Activated T-cell treated with anti-CD3 and anti-CD28 coated beads for 1 hour (primary cell): ENCODE measurements at regions not wholly inside any gene's neighbourhood (a gene's known extent, or its start where the extent isn't known, plus 50 kb on each side); places are given as distances from the start of the nearest gene placed in this dataset.

Experiments
- DNase-seq: peaks from one replicate; pipeline ENCODE4 v3.0.0-alpha.2; 2020; ENCODE audit warnings: low read depth

GRCh38 chr2:14910654-14911053 lies 278.1 kb downstream of the LRATD1 start:
- no peak for DNase-seq

GRCh38 chr2:14915983-14916382 lies 283.5 kb downstream of the LRATD1 start:
- DNase-seq, result no peak

GRCh38 chr2:14923820-14924580 lies 291.5 kb downstream of the LRATD1 start:
- no peak for DNase-seq

- no peak for DNase-seq
Observed at GRCh38 chr2:14925471-14925870, 293.0 kb downstream of the LRATD1 start.

GRCh38 chr2:14927021-14927564 lies 294.6 kb downstream of the LRATD1 start:
- no peak for DNase-seq

GRCh38 chr2:14928056-14928455 lies 295.5 kb downstream of the LRATD1 start:
- DNase-seq, result no peak

GRCh38 chr2:14930441-14930840 lies 297.9 kb downstream of the LRATD1 start:
- no peak for DNase-seq

GRCh38 chr2:14932285-14932684 lies 299.8 kb downstream of the LRATD1 start:
- no peak for DNase-seq

- DNase-seq, result no peak
Observed at GRCh38 chr2:14933753-14934152, 301.2 kb downstream of the LRATD1 start.

GRCh38 chr2:14936426-14936825 lies 303.9 kb downstream of the LRATD1 start:
- DNase-seq, result no peak

- DNase-seq, result no peak
Observed at GRCh38 chr2:14937336-14937735, 304.8 kb downstream of the LRATD1 start.

- DNase-seq, result no peak
Observed at GRCh38 chr2:14941151-14941631, 308.7 kb downstream of the LRATD1 start.

GRCh38 chr2:14942987-14943386 lies 310.5 kb downstream of the LRATD1 start:
- no peak for DNase-seq

- DNase-seq, result no peak
Observed at GRCh38 chr2:14944562-14945346, 312.2 kb downstream of the LRATD1 start.

GRCh38 chr2:14951569-14952285 lies 319.2 kb downstream of the LRATD1 start:
- no peak for DNase-seq

- DNase-seq, result no peak
Observed at GRCh38 chr2:14952400-14952963, 320.0 kb downstream of the LRATD1 start.

GRCh38 chr2:14960686-14961324 lies 328.3 kb downstream of the LRATD1 start:
- DNase-seq, result no peak

- DNase-seq, result no peak
Observed at GRCh38 chr2:14967729-14968128, 335.2 kb downstream of the LRATD1 start.

GRCh38 chr2:14975381-14975780 lies 342.9 kb downstream of the LRATD1 start:
- DNase-seq, result no peak

- DNase-seq, result no peak
Observed at GRCh38 chr2:14977021-14977420, 344.5 kb downstream of the LRATD1 start.

GRCh38 chr2:14978845-14979244 lies 346.3 kb downstream of the LRATD1 start:
- no peak for DNase-seq
